ENCODE measurements at regions not wholly inside any gene's neighbourhood (a gene's known extent, or its start where the extent isn't known, plus 50 kb on each side); places are given as distances from the start of the nearest gene placed in this dataset.
"Not testable (repeated sequence)": the region's sequence is repeated elsewhere in the genome, so short reads cannot be mapped to it uniquely, and the experiment has no call there.

- DNase-seq = no peak
Observed at GRCh38 chr14:65975865-65976264, 510.3 kb upstream of the CCDC196 start.

GRCh38 chr14:65976761-65977404 is 509.3 kb upstream of the CCDC196 start:
- no peak for DNase-seq

GRCh38 chr14:65981192-65981843 is 504.9 kb upstream of the CCDC196 start:
- no peak for DNase-seq

GRCh38 chr14:65986041-65986440 is 500.1 kb upstream of the CCDC196 start:
- DNase-seq = no peak

- DNase-seq = no peak
Observed at GRCh38 chr14:65989981-65990380, 496.2 kb upstream of the CCDC196 start.

GRCh38 chr14:65991104-65991503 is 495.1 kb upstream of the CCDC196 start:
- peak; percentile 29 for DNase-seq

- DNase-seq = not testable (repeated sequence)
Observed at GRCh38 chr14:65991935-65992334, 494.2 kb upstream of the CCDC196 start.

- DNase-seq = no peak
Observed at GRCh38 chr14:65993103-65993502, 493.1 kb upstream of the CCDC196 start.

GRCh38 chr14:65993996-65994395 is 492.2 kb upstream of the CCDC196 start:
- no peak for DNase-seq

- DNase-seq = no peak
Observed at GRCh38 chr14:65997347-65997746, 488.8 kb upstream of the CCDC196 start.

- DNase-seq = no peak
Observed at GRCh38 chr14:65999865-66000264, 486.3 kb upstream of the CCDC196 start.

- DNase-seq = no peak
Observed at GRCh38 chr14:66000766-66001165, 485.4 kb upstream of the CCDC196 start.

- no peak for DNase-seq
Observed at GRCh38 chr14:66001356-66001755, 484.8 kb upstream of the CCDC196 start.

- DNase-seq = no peak
Observed at GRCh38 chr14:66003082-66003730, 483.0 kb upstream of the CCDC196 start.

- no peak for DNase-seq
Observed at GRCh38 chr14:66005900-66006434, 480.2 kb upstream of the CCDC196 start.

GRCh38 chr14:66008631-66009030 is 477.5 kb upstream of the CCDC196 start:
- no peak for DNase-seq

- no peak for DNase-seq
Observed at GRCh38 chr14:66009089-66009488, 477.1 kb upstream of the CCDC196 start.

GRCh38 chr14:66010695-66011094 is 475.5 kb upstream of the CCDC196 start:
- no peak for DNase-seq

GRCh38 chr14:66011855-66012254 is 474.3 kb upstream of the CCDC196 start:
- DNase-seq = no peak

GRCh38 chr14:66013607-66014006 is 472.6 kb upstream of the CCDC196 start:
- not testable (repeated sequence) for DNase-seq

GRCh38 chr14:66015071-66015780 is 470.9 kb upstream of the CCDC196 start:
- DNase-seq = peak; percentile 94

GRCh38 chr14:66017927-66018326 is 468.2 kb upstream of the CCDC196 start:
- peak; percentile 69 for DNase-seq

- DNase-seq = peak; percentile 41
Observed at GRCh38 chr14:66022526-66022925, 463.6 kb upstream of the CCDC196 start.
